HepG2 (cell line): ENCODE measurements at regions not wholly inside any gene's neighbourhood (a gene's known extent, or its start where the extent isn't known, plus 50 kb on each side); places are given as distances from the start of the nearest gene placed in this dataset.
"Not testable (repeated sequence)": the region's sequence is repeated elsewhere in the genome, so short reads cannot be mapped to it uniquely, and the experiment has no call there.

Source experiments
- ATAC-seq: fragments of 200-7000 bp; cut with Tn5 transposase; 3 replicates; pipeline ENCODE4 v1.9.1; 2020; ENCODE audit warnings: mild to moderate bottlenecking, moderate library complexity
- BruUV-seq: library from RNA; stranded (reverse); fragments of 400-500 nt; replicated peaks from 2 replicates; lab custom pipeline; 2021; lab: Mats Ljungman, UMichigan
- CTCF ChIA-PET: fragments of 300-600 bp; formaldehyde crosslinking; extraction: SDS; loops from one replicate; lab custom pipeline; 2021; ENCODE audit warnings: low total read pairs, inconsistent platforms, low intra/inter-chr PET ratio; lab: Yijun Ruan, JAX
- POLR2A ChIA-PET: fragments of 350-600 bp; sonication (Branson Sonifier 250); formaldehyde crosslinking; loops from one replicate; lab custom pipeline; 2020; ENCODE audit warnings: antibody characterized with exemption, inconsistent platforms; lab: Yijun Ruan, JAX
- DNase-seq: peaks from one replicate; pipeline ENCODE4 v3.0.0-alpha.2; 2015; ENCODE audit warnings: low spot score
- FAIRE-seq: peaks from 3 replicates; lab custom pipeline; 2011; peaks lifted over from hg19 to GRCh38; lab: Jason Lieb, UNC
- H2AFZ ChIP-seq: one replicate; pipeline ENCODE4 v1.6.1; 2011; ENCODE audit warnings: low read length, inconsistent platforms
- H3K27ac ChIP-seq: fragments of 300-600 bp; 3 replicates; pipeline ENCODE4 v1.8.0; 2011; ENCODE audit warnings: mixed run types, mild to moderate bottlenecking, mixed read lengths, low read length, inconsistent platforms; ENCODE audit not compliant: insufficient read depth; ENCODE audit errors: extremely low read length
- H3K27me3 ChIP-seq, 2 experiments: fragments of 200-600 bp in 1 of 2; 2 replicates in 1 of 2; 3 replicates in 1 of 2; pipeline versions ENCODE4 v1.6.0 to v1.8.0; 2011; ENCODE audit warnings: low read length in 2 of 2, mild to moderate bottlenecking in 2 of 2, moderate library complexity in 2 of 2, inconsistent platforms in 1 of 2; ENCODE audit not compliant: insufficient read depth in 2 of 2, control insufficient read depth in 1 of 2
- H3K36me3 ChIP-seq, 2 experiments: fragments of 200-600 bp in 1 of 2; replicated peaks in 1 of 2; 2 replicates in 1 of 2; 3 replicates in 1 of 2; pipeline versions ENCODE4 v1.5.1 to v1.8.0; 2011; ENCODE audit warnings: low read length in 2 of 2, inconsistent platforms in 1 of 2; ENCODE audit not compliant: insufficient read depth in 2 of 2, control insufficient read depth in 1 of 2
- H3K4me1 ChIP-seq: 2 replicates; pipeline ENCODE4 v1.5.1; 2012; ENCODE audit warnings: low read length, inconsistent platforms; ENCODE audit not compliant: insufficient read depth
- H3K4me2 ChIP-seq: 2 replicates; pipeline ENCODE4 v1.6.0; 2011; ENCODE audit warnings: low read depth, low read length, inconsistent platforms
- H3K4me3 ChIP-seq, 3 experiments: fragments of 200-600 bp in 1 of 3; sonication (generic), shearing (Covaris generic) in 1 of 3; replicated peaks in 1 of 3; 2 replicates each; pipeline ENCODE4 v1.5.1; 2011 to 2016; ENCODE audit warnings: low read length in 3 of 3, inconsistent platforms in 2 of 3, low read depth in 2 of 3, mild to moderate bottlenecking in 2 of 3, control low read depth in 1 of 3, mixed read lengths in 1 of 3; ENCODE audit not compliant: insufficient read depth in 1 of 3
- H3K79me2 ChIP-seq: one replicate; pipeline ENCODE4 v1.6.1; 2011; ENCODE audit warnings: low read length, inconsistent platforms; ENCODE audit not compliant: insufficient read depth
- H3K9ac ChIP-seq: 2 replicates; pipeline ENCODE4 v1.6.0; 2011; ENCODE audit warnings: mild to moderate bottlenecking, low read depth, low read length, inconsistent platforms; ENCODE audit not compliant: insufficient read depth
- H3K9me3 ChIP-seq: 2 replicates; pipeline ENCODE4 v1.5.1; 2012; ENCODE audit warnings: mild to moderate bottlenecking, low read length
- H4K20me1 ChIP-seq: 2 replicates; pipeline ENCODE4 v1.6.0; 2011; ENCODE audit warnings: inconsistent platforms, mild to moderate bottlenecking, low read length, moderate library complexity; ENCODE audit not compliant: insufficient read depth
- PHF8 ChIP-seq: sonication (generic); formaldehyde crosslinking; IDR thresholded peaks from 2 replicates; pipeline ENCODE4 v1.5.0; 2020; ENCODE audit warnings: missing genetic modification reagents
- REL ChIP-seq: sonication (generic); formaldehyde crosslinking; conservative IDR thresholded peaks from 2 replicates; pipeline ENCODE4 v1.8.0; 2022; ENCODE audit warnings: mild to moderate bottlenecking, missing genetic modification reagents, moderate library complexity
- SP1 ChIP-seq, 2 experiments: fragments of 450-650 bp in 1 of 2; sonication (generic) in 1 of 2; formaldehyde crosslinking in 1 of 2; IDR thresholded peaks; 2 replicates each; pipeline versions ENCODE4 v1.4.0 to v1.6.1; 2016 to 2020; ENCODE audit warnings: missing genetic modification reagents in 1 of 2
- ZNF644 ChIP-seq: IDR thresholded peaks from 2 replicates; pipeline ENCODE4 v1.6.1; 2016; ENCODE audit warnings: low read depth
- WGBS: methylation state at CpG from one replicate; pipeline ENCODE4 v1.1.6; 2017; ENCODE audit warnings: low lambda C conversion rate; 5-methylcytosine and 5-hydroxymethylcytosine counted together
- in situ Hi-C: cut with HindIII; loops from 2 replicates; pipeline ENCODE4 v1.10.0; 2017; ENCODE audit warnings: low pct_unique_long_range_greater_than_20kb; ENCODE audit not compliant: extremely low pct_ligation_motif_present
- intact Hi-C: fragments of 100-400 bp; cut with micrococcal nuclease; formaldehyde crosslinking; loops from one replicate; pipeline ENCODE4 v1.10.0; 2022; ENCODE audit not compliant: unreplicated experiment
- TF ChIP-seq, protein P1 (sequence below): sonication (generic); formaldehyde crosslinking; IDR thresholded peaks from 2 replicates; pipeline ENCODE4 v1.4.0; 2020; ENCODE audit warnings: missing genetic modification reagents

DNA sequence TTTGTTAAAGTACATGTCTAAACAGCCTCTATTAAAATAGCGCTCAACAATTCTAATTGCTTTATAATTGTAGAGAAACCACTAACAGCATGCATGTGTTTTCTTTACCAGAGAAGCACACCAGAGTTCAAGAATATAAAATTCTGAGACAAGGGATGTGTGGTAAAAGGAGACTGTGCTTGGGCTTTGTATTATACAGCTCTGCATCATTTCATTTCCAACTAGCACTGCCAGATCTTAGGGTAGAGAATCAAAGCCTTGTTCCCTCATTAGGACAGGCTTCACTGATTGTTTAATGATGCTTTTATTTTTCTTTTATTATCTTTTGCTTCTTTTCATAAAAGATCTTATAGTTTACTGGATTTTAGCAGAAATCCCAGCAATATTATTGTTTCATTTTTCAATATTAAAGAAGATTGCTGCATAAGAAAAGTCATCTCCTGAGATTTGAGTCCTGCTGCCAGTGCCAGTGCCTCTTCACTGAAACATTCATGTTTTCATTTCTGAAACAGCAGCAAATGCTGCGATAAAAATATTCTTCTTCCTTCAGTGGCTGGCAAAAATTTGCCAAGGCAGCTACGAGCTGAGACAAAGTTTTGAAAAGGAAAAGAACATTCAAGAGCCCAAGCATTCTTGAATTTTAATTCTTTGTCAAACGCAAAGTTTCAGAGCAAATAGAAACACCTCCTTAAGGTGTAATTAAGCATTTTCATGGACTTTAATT is 491.0 kb upstream of the PIK3R1 start (continued):
- TF ChIP-seq, protein P1, sequence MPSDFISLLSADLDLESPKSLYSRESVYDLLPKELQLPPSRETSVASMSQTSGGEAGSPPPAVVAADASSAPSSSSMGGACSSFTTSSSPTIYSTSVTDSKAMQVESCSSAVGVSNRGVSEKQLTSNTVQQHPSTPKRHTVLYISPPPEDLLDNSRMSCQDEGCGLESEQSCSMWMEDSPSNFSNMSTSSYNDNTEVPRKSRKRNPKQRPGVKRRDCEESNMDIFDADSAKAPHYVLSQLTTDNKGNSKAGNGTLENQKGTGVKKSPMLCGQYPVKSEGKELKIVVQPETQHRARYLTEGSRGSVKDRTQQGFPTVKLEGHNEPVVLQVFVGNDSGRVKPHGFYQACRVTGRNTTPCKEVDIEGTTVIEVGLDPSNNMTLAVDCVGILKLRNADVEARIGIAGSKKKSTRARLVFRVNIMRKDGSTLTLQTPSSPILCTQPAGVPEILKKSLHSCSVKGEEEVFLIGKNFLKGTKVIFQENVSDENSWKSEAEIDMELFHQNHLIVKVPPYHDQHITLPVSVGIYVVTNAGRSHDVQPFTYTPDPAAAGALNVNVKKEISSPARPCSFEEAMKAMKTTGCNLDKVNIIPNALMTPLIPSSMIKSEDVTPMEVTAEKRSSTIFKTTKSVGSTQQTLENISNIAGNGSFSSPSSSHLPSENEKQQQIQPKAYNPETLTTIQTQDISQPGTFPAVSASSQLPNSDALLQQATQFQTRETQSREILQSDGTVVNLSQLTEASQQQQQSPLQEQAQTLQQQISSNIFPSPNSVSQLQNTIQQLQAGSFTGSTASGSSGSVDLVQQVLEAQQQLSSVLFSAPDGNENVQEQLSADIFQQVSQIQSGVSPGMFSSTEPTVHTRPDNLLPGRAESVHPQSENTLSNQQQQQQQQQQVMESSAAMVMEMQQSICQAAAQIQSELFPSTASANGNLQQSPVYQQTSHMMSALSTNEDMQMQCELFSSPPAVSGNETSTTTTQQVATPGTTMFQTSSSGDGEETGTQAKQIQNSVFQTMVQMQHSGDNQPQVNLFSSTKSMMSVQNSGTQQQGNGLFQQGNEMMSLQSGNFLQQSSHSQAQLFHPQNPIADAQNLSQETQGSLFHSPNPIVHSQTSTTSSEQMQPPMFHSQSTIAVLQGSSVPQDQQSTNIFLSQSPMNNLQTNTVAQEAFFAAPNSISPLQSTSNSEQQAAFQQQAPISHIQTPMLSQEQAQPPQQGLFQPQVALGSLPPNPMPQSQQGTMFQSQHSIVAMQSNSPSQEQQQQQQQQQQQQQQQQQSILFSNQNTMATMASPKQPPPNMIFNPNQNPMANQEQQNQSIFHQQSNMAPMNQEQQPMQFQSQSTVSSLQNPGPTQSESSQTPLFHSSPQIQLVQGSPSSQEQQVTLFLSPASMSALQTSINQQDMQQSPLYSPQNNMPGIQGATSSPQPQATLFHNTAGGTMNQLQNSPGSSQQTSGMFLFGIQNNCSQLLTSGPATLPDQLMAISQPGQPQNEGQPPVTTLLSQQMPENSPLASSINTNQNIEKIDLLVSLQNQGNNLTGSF, result no peak
- TF ChIP-seq REL (CRISPR knock-in tag) (no peak), SP1 (IDR thresholded peaks at IDR 0.05) (no peak), SP1 (CRISPR knock-in tag; IDR thresholded peaks at IDR 0.05) (no peak)

DNA sequence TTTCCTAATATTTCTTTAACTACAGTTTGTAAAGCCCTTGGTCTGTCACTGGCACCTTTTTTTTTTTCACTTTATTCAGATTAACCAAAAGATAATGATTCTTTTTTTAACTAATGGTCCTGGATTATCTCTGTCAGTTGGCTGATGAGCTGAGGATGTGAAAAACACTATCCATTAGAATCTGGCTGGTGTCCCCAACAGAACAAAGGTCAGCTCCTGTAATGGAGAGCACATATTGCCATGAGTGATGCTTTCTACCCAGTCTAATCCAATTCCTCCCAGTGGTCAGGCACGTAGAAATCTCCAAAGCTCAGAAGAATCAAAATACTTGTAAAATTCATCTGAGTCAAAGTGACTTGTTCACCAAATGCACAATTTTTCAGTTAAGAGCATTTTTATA is 491.7 kb upstream of the PIK3R1 start:
- BruUV-seq, result no TSS peak
- Histone ChIP-seq H4K20me1 (no peaks in the 10 kb centered on the region), H3K4me1 (no peaks in the 10 kb centered on the region), H3K27ac (no peak overlapping the region), H3K4me3 (no peak overlapping the region), H2AFZ (no peak overlapping the region), H3K9ac (no peak overlapping the region), H3K79me2 (no peaks in the 10 kb centered on the region), H3K36me3 (no peaks in the 10 kb centered on the region), H3K27me3 (no peaks in the 10 kb centered on the region), H3K4me2 (no peak overlapping the region), H3K9me3 (no peaks in the 10 kb centered on the region)
- ATAC-seq, result no peak
- CTCF ChIA-PET, result no interaction called here
- no peak for DNase-seq
- POLR2A ChIA-PET, result no interaction called here
- intact Hi-C loops (no loop called here), in situ Hi-C loops (no loop called here)
- TF ChIP-seq PHF8 (CRISPR knock-in tag) (no peak), ZNF644 (CRISPR knock-in tag) (0 out of 2 replicates have a peak, but pooled peaks have one; percentile 19)
- no peak for FAIRE-seq
- WGBS, result 65% methylated on average over 1 of the region's 1 CpG

DNA sequence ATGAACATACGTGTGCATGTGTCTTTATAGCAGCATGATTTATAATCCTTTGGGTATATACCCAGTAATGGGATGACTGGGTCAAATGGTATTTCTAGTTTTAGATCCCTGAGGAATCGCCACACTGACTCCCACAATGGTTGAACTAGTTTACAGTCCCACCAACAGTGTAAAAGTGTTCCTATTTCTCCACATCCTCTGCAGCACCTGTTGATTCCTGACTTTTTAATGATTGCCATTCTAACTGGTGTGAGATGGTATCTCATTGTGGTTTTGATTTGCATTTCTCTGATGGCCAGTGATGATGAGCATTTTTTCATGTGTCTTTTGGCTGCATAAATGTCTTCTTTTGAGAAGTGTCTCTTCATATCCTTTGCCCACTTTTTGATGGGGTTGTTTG is 493.0 kb upstream of the PIK3R1 start:
- H4K20me1 ChIP-seq, H3K36me3 ChIP-seq, H3K79me2 ChIP-seq, H3K27ac ChIP-seq, BruUV-seq, H3K4me2 ChIP-seq, CTCF ChIA-PET, intact Hi-C loops, POLR2A ChIA-PET, ATAC-seq, H3K4me3 ChIP-seq, H3K27me3 ChIP-seq, H3K9me3 ChIP-seq, DNase-seq, FAIRE-seq, H3K9ac ChIP-seq, in situ Hi-C loops, H3K4me1 ChIP-seq, H2AFZ ChIP-seq: not testable (repeated sequence)
- 43% methylated on average over 2 of the region's 2 CpGs for WGBS
